ENCODE measurements at regions not wholly inside any gene's neighbourhood (a gene's known extent, or its start where the extent isn't known, plus 50 kb on each side); places are given as distances from the start of the nearest gene placed in this dataset.

GRCh38 chr21:43289442-43289841 is 120.6 kb downstream of the CRYAA start:
- no peak overlapping the region for H3K27ac ChIP-seq
- H3K9me3 ChIP-seq: no peaks in the 10 kb centered on the region

GRCh38 chr21:43287795-43288755 is 119.3 kb downstream of the CRYAA start:
- Histone ChIP-seq H3K4me3 (no peak overlapping the region), H3K27me3 (no peaks in the 10 kb centered on the region), H3K36me3 (no peaks in the 10 kb centered on the region), H3K27ac (no peak overlapping the region), H3K9me3 (no peaks in the 10 kb centered on the region), H3K4me1 (no peaks in the 10 kb centered on the region)
- DNase-seq: no peak
- intact Hi-C loops (cut with DNase I; ENCODE audit: low total_unique reads): no loop called here
- TF ChIP-seq POLR2A (IDR thresholded peaks at IDR 0.05) (no peak), CTCF (IDR thresholded peaks at IDR 0.05) (no peak)

More at GRCh38 chr21:43289442-43289841, 120.6 kb downstream of the CRYAA start:
- intact Hi-C loops (cut with DNase I; ENCODE audit: low total_unique reads): no loop called here
- H3K4me1 ChIP-seq: no peaks in the 10 kb centered on the region
- no peak for DNase-seq
- H3K4me3 ChIP-seq: no peak overlapping the region
- no peaks in the 10 kb centered on the region for H3K27me3 ChIP-seq
- no peaks in the 10 kb centered on the region for H3K36me3 ChIP-seq
- TF ChIP-seq CTCF (IDR thresholded peaks at IDR 0.05) (no peak), POLR2A (IDR thresholded peaks at IDR 0.05) (no peak)

- DNase-seq: no peak
- H3K27ac ChIP-seq: no peak overlapping the region
- TF ChIP-seq POLR2A (IDR thresholded peaks at IDR 0.05): no peak
- no peak for TF ChIP-seq CTCF (IDR thresholded peaks at IDR 0.05)
- intact Hi-C loops (cut with DNase I; ENCODE audit: low total_unique reads): no loop called here
- no peaks in the 10 kb centered on the region for H3K4me1 ChIP-seq
- no peaks in the 10 kb centered on the region for H3K9me3 ChIP-seq
- H3K27me3 ChIP-seq: no peaks in the 10 kb centered on the region
- H3K4me3 ChIP-seq: no peak overlapping the region
- no peaks in the 10 kb centered on the region for H3K36me3 ChIP-seq
Measured at GRCh38 chr21:43287111-43287760, 118.4 kb downstream of the CRYAA start.

GRCh38 chr21:43286196-43286595 is 117.4 kb downstream of the CRYAA start:
- Histone ChIP-seq H3K4me3 (no peak overlapping the region), H3K27ac (no peak overlapping the region), H3K4me1 (no peaks in the 10 kb centered on the region), H3K9me3 (no peaks in the 10 kb centered on the region), H3K36me3 (no peaks in the 10 kb centered on the region), H3K27me3 (no peaks in the 10 kb centered on the region)
- intact Hi-C loops (cut with DNase I; ENCODE audit: low total_unique reads): no loop called here
- no peak for TF ChIP-seq POLR2A (IDR thresholded peaks at IDR 0.05)
- no peak for TF ChIP-seq CTCF (IDR thresholded peaks at IDR 0.05)
- DNase-seq: no peak

- no peaks in the 10 kb centered on the region for H3K9me3 ChIP-seq
- intact Hi-C loops (cut with DNase I; ENCODE audit: low total_unique reads): no loop called here
- H3K27ac ChIP-seq: no peak overlapping the region
- no peak overlapping the region for H3K4me3 ChIP-seq
- H3K27me3 ChIP-seq: no peaks in the 10 kb centered on the region
- TF ChIP-seq CTCF (IDR thresholded peaks at IDR 0.05): no peak
- TF ChIP-seq POLR2A (IDR thresholded peaks at IDR 0.05): no peak
- no peak for DNase-seq
- H3K36me3 ChIP-seq: no peaks in the 10 kb centered on the region
- H3K4me1 ChIP-seq: no peaks in the 10 kb centered on the region
Measured at GRCh38 chr21:43284700-43285099, 115.9 kb downstream of the CRYAA start.

Data from uterus (tissue), 3 donors.